NCI-H2171 treated with DMSO at 0.1 percent for 48 hours (cell line): ENCODE measurements at regions not wholly inside any gene's neighbourhood (a gene's known extent, or its start where the extent isn't known, plus 50 kb on each side); places are given as distances from the start of the nearest gene placed in this dataset.
"Not testable (repeated sequence)": the region's sequence is repeated elsewhere in the genome, so short reads cannot be mapped to it uniquely, and the experiment has no call there.

Source experiments
- DNase-seq: peaks from one replicate; lab custom pipeline; 2025; lab: John Stamatoyannopoulos, UW

DNA sequence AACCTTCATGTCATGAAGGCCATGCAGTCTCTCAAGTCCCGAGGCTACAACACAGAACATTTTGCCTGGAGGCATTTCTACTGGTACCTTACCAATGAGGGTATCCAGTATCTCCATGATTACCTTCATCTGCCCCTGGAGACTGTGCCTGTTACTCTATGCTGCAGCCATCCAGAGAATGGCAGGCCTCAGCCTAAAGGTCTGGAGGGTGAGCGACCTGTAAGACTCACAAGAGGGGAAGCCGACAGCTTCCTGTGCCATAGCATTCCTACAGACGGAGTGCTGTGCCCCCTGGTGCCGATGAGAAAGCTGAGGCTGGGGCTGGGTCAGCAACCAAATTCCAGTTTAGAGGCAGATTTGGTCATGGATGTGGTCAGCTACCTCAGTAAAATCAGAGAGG lies 51.3 kb upstream of the CADPS start:
- DNase-seq: no peak

DNA sequence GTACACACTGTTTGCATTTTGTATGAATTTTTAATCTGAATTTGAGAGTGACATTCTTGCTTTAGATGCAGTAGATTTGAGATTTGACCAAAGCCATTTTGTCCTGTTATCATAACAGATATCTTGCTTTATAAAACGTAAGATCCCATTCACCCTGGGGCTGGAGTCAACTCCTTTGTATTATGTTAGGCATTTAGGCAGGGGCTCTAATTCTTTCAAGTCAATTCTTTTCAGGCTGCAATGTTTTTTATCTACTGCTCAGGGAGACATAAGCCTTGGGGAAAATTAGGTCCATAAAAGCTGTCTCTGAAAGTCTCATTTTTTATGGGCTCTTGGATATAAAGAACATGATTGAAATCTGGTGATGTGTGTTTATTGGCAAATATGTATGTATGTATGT lies 53.0 kb upstream of the CADPS start:
- DNase-seq: no peak

DNA sequence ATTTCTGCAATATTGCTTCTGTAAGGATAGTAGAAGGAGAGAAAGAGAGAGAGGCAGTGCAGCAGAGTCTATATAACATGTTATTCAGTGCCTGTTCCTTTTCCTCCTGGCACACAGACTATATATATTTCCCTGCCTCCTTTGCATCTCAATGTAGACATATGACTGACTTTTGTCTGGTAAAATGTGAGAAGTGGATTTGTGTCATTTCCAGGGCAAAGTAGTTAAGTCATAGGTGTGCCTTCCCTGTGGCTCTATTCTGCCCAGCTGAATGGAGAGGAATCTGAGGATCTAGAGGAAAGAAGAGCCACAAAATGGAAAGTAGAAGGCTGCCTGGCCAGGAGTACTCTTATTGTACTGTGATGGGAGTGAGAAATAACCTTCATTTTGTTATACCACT lies 54.6 kb upstream of the CADPS start:
- no peak for DNase-seq

DNA sequence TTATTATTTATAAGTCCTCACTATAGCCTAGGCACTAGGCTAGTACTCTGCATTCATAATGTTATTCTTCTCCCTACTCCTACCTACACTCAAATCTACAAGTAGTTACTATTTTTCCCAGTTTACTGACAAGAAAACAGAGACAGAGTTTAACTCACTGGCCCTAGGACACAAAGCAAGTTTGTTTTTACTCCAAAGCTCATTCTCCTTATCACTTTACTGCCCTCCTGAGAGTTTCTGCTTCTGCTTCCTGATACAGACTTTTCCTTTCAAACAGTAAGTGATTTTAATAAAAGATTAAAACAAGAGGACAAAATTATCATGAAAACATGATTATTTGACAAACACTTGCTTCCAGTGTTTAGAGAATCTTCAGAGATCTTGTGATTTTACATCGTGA lies 60.6 kb upstream of the CADPS start:
- no peak for DNase-seq

DNA sequence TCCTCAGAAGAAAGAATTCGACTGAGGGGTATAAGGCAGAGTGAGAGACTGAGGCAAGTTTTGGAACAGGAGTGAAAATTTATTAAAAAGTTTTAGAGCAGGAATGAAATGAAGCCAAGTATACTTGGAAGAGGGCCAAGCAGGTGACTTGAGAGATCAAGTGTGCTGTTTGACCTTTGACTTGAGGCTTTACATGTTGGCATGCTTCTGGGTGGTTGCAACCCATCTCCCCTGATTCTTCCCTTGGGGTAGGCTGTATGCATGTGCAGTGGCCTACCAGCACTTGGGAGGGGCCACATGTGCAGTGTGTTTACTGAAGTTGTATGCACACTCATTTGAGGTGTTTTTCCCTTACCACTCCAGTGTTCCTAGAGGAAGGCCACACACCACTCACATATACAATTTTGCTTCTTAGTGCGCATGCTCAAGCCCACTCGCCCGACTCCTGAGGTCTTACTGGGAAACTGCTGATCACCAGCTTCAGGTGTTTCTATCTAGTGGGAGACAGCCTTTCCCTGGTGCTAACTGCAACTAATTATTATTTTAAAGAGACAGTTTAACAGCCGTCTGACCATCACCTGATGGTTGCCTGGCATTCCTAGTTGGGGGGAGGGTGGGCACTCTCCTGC lies 61.5 kb upstream of the CADPS start:
- no peak for DNase-seq

DNA sequence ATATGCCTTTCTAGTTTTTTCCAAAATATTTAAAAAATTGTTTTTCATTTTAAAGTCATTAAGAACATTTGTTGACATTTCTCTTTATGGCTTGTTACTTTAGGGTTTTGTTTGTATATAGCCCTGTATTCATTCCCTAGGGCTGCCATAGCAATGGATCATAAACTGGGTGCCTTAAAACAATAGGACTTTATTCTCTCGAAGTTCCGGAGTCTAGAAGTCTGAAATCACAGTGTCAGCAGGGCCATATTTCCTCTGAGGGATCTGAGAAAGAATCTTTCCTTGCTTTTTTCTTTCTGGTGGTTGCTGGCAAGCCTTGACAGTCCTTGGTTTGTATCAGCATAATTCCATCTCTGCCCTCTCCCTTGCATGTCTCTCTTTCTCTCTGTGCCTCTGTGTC lies 63.4 kb upstream of the CADPS start:
- no peak for DNase-seq

DNA sequence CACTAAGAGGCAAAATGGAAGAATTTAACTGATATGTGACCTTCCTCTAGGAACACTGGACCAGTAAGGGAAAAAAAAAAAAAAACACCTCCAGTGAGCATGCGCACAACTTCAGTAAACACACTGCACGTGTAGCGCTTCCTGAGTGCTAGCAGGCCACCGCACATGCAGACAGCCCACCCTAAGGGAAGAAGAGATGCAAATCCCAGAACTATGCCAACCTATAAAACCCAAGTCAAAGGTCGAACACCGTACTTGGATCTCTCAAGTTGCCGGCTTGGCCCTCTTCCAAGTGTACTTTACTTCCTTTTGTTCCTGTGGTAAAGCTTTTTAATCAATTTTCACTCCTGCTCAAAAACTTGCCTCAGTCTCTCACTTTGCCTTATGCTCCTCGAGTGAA lies 64.5 kb upstream of the CADPS start:
- DNase-seq: no peak

DNA sequence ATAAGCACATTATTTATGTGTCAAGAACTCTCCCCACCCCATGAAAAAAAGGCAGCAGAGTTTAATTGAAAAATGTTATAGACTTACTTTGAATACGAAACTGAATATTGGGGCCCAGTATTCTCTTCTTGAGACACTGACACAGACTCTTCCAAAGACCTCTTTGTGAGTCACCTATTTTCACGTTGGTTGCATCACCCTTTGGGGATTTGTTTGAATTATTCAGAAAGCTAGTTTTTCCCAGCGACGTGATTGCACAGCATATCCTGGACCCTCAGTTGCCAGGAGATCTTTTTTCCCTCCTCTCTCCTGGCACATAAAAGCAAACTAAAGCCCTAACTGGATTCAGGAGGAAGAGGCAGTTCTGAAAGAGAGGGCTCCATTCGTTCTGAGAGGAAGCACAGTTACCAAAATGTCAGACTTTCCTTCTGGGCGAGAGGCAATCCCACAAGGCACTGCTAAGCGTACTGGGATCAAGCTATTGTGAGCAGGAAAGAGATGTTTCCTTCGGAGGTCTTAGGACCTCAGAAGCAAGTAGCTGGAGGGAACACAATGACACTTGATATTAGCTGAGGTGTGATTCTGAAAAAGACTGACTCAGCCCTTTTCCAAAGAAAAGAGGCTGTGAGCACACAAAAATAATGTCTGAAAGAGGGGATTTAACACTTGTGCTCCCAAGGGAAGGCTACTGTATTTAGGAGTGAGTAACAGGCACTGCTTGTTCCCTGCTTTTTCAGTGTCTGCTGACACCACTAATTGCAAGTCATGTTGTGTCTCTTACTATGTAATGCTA lies 65.8 kb upstream of the CADPS start:
- DNase-seq: no peak

DNA sequence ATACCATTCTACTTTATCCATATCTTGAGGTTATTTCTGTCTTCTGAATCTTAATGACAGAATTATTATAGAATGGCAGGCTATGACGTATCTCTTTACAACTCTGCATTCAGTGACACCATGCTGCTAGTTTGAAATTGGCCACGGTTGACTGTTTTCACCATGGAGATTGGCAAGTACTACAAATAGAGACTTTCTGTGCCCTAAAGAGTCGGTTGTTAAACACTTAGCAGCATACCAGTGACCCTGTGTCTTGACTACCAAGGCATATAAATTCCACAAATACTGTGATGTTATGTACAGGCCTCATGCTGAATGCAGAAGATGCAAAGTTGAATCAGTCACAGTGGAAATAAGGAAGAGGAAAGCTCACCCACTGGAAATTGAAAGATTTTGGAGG lies 67.0 kb upstream of the CADPS start:
- DNase-seq: no peak

DNA sequence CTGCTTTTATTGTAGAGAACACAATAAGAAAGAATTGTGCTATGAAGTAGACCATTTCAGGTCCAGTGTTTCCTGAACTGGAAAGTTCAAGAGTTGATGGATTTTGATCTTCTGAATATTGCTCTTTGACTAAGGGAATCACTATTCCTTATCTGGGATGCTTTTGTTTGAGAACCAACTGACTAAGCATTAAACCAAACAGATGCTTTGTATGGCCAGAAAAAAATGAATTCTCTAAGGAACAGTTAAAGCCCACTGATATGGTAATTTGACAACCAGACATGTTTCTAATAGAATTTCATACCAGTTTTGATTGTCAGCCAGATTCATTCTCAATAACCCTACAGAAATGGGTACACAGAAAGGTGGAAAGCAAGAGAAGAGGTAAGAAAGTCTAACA lies 67.5 kb upstream of the CADPS start:
- peak; percentile 5 for DNase-seq

DNA sequence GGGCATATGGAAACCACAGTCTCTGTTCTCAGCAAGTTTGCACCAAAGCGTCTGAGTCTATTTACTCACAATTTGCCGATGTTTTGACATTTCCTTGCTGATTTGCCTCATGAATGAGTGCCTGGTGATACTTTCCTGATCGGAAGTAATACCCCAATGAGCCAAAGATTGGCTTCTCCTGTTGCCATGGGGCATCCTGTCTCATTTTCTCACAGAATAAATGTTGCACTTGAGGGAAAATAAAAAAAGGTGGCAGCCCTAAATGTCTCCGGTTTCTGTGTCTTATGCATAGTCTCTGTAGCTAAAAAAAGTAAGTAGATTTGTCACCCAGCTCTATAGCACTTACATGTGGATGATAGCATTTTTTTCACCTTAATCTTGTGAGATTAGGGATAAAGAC lies 73.7 kb upstream of the CADPS start:
- no peak for DNase-seq

DNA sequence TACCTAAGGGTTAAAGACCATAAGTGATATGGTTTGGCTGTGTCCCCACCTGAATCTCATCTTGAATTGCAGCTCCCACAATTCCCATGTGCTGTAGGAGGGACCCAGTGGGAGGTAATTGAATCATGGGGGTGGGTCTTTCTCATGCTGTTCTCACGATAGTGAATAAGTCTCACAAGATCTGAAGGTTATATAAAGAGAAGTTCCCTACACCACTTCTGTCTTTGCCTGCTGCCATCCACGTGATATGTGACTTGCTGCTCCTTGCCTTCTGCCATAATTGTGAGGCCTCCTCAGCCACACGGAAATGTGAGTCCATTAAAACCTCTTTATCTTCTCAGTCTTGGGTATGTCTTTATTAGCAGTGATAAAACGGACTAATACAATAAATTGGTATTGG lies 75.0 kb upstream of the CADPS start:
- DNase-seq: no peak

DNA sequence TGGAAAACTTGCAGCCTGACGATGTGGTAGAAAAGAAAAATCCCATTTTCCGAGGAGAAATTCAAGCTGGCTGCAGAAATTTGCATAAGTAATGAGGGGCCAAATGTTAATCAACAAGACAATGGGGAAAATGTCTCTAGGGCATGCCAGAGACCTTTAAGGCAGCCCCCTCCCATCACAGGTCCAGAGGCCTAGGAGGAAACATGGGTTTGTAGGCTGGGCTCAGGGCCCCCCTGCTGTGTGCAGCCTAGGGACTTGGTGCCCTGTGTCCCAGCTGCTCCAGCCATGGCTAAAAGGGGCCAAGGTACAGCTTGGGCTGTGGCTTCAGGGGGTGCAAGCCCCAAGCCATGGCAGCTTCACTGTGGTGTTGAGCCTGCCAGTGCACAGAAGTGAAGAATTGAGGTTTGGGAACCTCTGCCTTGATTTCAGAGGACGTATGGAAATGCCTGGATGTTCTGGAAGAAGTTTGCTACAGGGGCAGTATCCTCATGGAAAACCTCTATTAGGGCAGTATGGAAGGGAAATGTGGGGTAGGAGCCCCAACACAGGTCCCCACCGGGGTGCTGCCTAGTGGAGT lies 75.9 kb upstream of the CADPS start:
- no peak for DNase-seq

DNA sequence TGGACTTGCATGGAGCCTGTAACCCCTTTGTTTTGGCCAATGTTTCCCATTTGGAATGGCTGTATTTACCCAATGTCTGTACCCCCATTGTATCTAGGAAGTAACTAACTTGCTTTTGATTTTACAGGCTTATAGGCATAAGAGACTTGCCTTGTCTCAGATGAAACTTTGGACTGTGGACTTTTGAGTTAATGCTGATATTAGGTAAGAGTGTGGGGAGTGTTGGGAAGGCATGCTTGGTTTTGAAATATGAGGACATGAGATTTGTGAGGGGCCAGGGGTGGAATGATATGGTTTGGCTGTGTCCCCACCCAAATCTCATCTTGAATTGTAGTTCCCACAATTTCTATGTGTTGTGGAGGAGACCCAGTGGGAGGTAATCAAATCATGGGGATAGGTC lies 76.7 kb upstream of the CADPS start:
- DNase-seq: not testable (repeated sequence)

DNA sequence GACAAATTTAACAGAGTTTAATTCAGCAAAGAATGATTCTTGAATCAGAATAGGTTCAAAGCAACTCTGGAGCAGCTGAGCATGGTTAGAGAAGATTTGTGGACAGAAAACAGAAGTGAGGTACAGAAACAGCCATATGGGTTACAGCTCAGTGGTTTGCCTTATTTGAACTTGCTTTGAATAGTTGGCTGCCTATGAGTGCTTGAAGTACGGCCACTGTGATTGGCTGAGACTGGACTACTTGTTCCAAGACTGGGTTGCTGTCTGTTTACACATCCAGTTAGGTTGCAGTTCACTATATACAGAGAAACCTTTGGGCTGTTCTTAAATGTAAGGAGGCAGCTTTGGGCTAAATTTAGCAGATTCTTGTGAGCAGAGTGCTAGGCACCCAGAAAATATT lies 79.4 kb upstream of the CADPS start:
- DNase-seq: peak; percentile 21

DNA sequence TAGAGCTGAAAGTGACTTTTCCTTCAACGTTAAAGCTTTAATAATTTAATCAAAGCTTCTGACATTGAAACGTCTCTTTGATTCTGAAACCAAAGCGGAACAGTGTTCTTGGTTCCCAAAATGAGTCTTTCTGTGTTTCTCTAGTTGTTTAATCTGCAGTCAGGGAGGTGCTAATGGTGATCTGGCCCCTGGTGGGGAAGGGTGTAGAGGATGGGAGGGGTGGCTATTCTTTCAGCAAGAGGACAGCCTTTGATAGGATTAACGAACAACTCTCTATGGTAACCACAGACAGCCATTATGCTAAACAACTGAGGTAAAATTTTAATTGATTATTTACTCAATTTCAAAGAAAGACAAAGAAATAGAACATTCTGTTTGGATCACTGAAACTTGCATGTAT lies 79.9 kb upstream of the CADPS start:
- no peak for DNase-seq

DNA sequence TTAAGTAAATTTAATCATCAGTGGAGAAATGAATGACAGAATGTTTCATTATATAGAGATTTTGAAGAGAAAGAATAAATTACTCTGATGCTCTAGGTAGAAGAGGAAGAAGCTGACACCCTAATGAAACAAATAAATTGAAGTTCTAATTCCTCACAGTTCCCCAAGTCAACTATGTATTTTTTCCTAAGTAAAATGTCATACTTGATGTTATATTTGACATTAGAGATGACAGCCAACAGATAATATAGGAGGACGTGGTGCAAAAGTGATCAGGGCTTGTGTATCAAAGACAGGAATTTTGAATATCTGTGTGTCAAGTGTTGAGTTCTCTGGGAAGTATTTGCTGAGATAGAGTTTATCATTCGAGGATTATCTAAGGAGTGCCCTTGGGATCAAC lies 81.2 kb upstream of the CADPS start:
- no peak for DNase-seq

DNA sequence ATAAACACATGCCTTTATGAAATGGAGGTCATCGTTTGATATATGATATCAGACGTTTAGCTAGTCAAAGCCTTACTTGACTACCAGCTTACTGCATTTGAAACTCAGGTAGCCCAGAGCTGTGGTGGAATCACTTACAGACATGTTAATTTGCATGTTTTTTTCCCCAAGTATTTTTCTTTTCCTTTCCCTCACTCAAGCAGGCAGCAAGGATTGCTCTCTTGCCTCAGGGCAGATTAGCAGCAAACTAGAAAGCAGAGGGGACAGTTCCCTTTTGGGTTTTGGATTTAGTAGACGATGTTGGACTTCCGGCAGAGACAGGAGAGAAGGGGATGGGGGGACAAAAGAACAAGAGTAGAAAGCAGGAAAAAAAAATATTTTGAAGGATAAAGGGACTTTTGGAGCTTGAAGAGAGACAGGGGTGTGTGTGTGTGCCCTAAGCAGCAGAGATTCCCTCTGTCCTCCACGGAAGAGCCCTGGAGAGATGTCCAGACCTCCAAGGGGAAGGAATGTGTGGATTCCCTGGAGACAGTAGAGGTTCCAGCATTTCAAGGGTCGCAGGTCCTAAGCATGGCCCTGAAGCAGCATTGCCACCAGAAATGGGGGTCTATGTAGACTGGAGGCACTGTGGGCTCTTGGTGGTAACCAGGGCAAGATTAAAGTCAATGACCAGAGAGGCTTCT lies 86.8 kb upstream of the CADPS start:
- no peak for DNase-seq

DNA sequence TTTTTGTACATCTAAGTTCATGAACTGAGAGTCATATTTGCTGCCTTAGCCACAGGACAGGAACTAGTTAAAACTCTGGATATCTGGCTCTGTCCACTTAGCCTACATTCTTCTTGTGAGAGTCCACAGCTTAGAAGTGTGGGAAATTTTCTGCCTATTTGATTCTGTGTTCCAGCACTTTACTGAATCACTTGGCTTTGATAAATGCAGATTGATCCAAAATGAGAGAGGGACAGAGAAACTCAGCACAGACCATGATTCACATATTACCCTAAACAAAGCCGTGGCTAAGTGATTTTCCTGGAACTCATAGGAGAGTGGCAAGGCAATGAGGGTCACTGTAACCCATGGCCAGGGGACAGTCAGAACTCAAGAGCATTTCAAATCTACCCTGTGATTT lies 87.5 kb upstream of the CADPS start:
- no peak for DNase-seq

DNA sequence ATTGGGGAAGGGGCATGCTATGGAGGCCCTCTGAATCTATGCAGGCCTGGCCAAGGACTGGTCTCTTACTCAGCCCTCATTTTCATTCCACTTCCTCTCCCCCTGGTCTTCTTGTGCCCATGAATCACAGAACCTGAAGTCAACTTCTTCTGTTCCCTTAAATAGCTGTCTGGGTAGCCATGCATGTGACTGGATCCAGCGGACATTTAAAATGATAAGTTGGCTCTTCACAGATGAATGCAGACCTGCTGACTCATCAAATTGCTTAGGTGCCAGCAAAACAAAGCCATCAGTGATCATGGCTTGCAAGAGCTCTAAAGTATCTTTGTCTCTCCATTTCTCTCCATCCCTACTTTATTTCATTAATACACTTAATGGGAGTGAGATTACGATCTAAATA lies 90.1 kb upstream of the CADPS start:
- DNase-seq: no peak

DNA sequence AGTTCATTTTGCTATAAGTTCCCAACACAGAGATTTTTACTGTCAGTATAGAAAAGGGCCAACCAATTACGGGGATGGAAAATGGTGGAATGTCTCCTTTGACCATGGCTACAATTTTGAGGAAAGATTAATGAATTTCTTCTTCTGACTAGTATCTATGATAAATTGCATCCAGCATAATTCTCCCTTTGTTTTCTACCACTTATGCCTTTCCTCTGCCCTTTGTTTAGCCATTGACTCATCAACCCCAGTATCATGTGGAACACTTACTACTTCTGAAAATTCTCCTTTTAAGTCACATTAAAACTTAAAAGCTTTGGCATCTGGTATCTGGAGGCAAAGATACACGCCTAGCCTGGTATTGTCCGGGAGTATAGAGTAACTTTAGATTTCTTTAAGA lies 92.9 kb upstream of the CADPS start:
- no peak for DNase-seq

DNA sequence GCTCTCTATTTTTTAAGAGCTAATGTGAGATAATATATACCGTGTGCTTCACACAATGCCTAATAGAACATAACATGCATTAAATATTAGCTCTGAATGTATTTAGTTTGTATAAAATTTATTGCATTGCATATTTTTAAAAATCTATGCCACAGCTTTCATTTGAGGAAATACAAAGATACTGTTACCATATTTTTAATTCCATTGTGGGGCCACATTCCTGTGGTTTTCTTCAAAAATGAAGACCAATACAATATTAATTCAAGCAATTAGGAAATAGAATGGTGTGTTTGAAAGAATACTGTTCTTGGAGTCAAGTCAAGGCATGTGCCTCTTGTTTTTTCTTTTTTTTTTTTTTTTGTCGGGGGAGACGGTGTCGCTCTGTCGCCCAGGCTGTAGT lies 95.4 kb upstream of the CADPS start:
- DNase-seq: no peak

DNA sequence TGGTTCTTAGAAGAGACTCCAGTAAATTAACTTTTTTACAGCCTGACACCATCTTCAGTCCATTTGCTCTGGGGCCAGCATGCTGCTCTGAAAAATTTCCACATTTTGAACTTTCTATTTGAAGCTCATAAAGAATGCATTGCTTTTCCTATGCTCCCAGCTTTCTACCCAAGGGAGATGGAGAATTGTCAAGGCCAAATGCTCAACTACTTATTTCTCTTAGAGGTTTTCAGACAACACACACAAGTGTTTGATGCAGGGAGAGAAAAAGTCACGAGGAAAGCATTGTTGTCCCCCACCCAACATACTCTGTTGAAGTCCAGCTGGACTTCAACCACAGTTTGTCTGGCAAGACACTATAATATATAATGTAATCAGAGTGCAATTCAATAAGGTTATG lies 100.3 kb upstream of the CADPS start:
- DNase-seq: no peak
